DND-41 (cell line): ENCODE measurements at regions not wholly inside any gene's neighbourhood (a gene's known extent, or its start where the extent isn't known, plus 50 kb on each side); places are given as distances from the start of the nearest gene placed in this dataset.

Experiments
- ATAC-seq: fragments of 200-7000 bp; cut with Tn5 transposase; 3 replicates; pipeline ENCODE4 v1.9.1; 2021; ENCODE audit warnings: low read depth; ENCODE audit not compliant: insufficient read depth
- DNase-seq: peaks from one replicate; pipeline ENCODE4 v3.0.0-alpha.2; 2020
- H2AFZ ChIP-seq: 2 replicates; pipeline ENCODE4 v1.6.0; 2012; ENCODE audit warnings: low read depth, low read length
- H3K27ac ChIP-seq: 2 replicates; pipeline ENCODE4 v1.5.1; 2012; ENCODE audit warnings: low read length, inconsistent platforms
- H3K27me3 ChIP-seq: fragments of 200-600 bp; sonication (generic); 2 replicates; pipeline ENCODE4 v1.6.0; 2012; ENCODE audit warnings: low read length, mild to moderate bottlenecking, inconsistent platforms; ENCODE audit not compliant: insufficient read depth, poor library complexity
- H3K36me3 ChIP-seq: 2 replicates; pipeline ENCODE4 v1.5.1; 2012; ENCODE audit warnings: low read length, inconsistent platforms; ENCODE audit not compliant: insufficient read depth
- H3K4me1 ChIP-seq: 2 replicates; pipeline ENCODE4 v1.5.1; 2012; ENCODE audit warnings: mild to moderate bottlenecking, low read length; ENCODE audit not compliant: insufficient read depth
- H3K4me2 ChIP-seq: 2 replicates; pipeline ENCODE4 v1.6.0; 2012; ENCODE audit warnings: mild to moderate bottlenecking, moderate library complexity, low read length, inconsistent platforms; ENCODE audit not compliant: insufficient read depth
- H3K4me3 ChIP-seq, 2 experiments: fragments of 200-600 bp in 1 of 2; shearing (Covaris generic) in 1 of 2; 2 replicates each; pipeline ENCODE4 v1.5.1; 2012 to 2016; ENCODE audit warnings: inconsistent platforms in 2 of 2, low read length in 2 of 2, mild to moderate bottlenecking in 2 of 2, low read depth in 1 of 2, moderate library complexity in 1 of 2
- H3K79me2 ChIP-seq: 2 replicates; pipeline ENCODE4 v1.6.0; 2012; ENCODE audit warnings: low read length, inconsistent platforms; ENCODE audit not compliant: insufficient read depth
- H3K9ac ChIP-seq: 2 replicates; pipeline ENCODE4 v1.6.0; 2012; ENCODE audit warnings: low read depth, mild to moderate bottlenecking, inconsistent platforms, low read length, moderate library complexity
- H3K9me3 ChIP-seq: 2 replicates; pipeline ENCODE4 v1.5.1; 2012; ENCODE audit warnings: low read length, moderate library complexity, mild to moderate bottlenecking, inconsistent platforms; ENCODE audit not compliant: insufficient read depth, severe bottlenecking
- H4K20me1 ChIP-seq: 2 replicates; pipeline ENCODE4 v1.6.0; 2012; ENCODE audit warnings: low read length; ENCODE audit not compliant: insufficient read depth
- EZH2 ChIP-seq: IDR thresholded peaks from 3 replicates; pipeline ENCODE4 v1.6.1; 2012; ENCODE audit warnings: borderline replicate concordance, low read depth, mild to moderate bottlenecking, moderate library complexity, low read length, inconsistent platforms; ENCODE audit not compliant: severe bottlenecking
- TF ChIP-seq, protein P1 (sequence below): IDR thresholded peaks from 2 replicates; pipeline ENCODE4 v1.5.1; 2012; ENCODE audit warnings: borderline replicate concordance, low read length, moderate library complexity, mild to moderate bottlenecking; ENCODE audit not compliant: poor library complexity, severe bottlenecking; ENCODE audit errors: extremely low read depth

DNA sequence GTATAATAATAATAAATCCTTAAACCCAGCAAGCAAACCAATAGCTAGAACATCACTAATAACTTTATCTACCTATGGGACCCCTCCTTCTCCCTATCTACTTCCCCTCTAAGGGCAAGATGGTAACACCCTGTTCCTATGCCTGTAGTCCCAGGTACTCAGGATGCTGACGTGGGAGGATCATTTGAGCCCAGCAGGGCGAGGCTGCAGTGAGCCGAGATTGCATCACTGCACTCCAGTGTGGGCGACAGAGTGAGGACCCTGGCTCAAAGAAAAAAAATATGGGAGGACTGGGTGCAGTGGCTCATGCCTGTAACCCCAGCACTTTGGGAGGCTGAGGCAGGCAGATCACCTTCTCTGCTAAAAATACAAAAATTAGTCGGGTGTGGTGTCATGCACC lies 143.1 kb upstream of the SLC45A1 start:
- Histone ChIP-seq H3K4me3 (no peak overlapping the region), H3K36me3 (no peaks in the 10 kb centered on the region), H3K27ac (no peak overlapping the region), H3K4me2 (no peak overlapping the region), H3K4me1 (peaks cover 6% of the 10 kb centered on the region), H3K27me3 (no peaks in the 10 kb centered on the region), H3K9me3 (peaks cover 7% of the 10 kb centered on the region), H3K9ac (no peak overlapping the region), H2AFZ (no peak overlapping the region), H3K79me2 (no peaks in the 10 kb centered on the region), H4K20me1 (no peaks in the 10 kb centered on the region)
- TF ChIP-seq, protein P1, sequence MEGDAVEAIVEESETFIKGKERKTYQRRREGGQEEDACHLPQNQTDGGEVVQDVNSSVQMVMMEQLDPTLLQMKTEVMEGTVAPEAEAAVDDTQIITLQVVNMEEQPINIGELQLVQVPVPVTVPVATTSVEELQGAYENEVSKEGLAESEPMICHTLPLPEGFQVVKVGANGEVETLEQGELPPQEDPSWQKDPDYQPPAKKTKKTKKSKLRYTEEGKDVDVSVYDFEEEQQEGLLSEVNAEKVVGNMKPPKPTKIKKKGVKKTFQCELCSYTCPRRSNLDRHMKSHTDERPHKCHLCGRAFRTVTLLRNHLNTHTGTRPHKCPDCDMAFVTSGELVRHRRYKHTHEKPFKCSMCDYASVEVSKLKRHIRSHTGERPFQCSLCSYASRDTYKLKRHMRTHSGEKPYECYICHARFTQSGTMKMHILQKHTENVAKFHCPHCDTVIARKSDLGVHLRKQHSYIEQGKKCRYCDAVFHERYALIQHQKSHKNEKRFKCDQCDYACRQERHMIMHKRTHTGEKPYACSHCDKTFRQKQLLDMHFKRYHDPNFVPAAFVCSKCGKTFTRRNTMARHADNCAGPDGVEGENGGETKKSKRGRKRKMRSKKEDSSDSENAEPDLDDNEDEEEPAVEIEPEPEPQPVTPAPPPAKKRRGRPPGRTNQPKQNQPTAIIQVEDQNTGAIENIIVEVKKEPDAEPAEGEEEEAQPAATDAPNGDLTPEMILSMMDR, result no peak
- TF ChIP-seq EZH2, result no peak
- DNase-seq, result no peak
- ATAC-seq, result no peak

DNA sequence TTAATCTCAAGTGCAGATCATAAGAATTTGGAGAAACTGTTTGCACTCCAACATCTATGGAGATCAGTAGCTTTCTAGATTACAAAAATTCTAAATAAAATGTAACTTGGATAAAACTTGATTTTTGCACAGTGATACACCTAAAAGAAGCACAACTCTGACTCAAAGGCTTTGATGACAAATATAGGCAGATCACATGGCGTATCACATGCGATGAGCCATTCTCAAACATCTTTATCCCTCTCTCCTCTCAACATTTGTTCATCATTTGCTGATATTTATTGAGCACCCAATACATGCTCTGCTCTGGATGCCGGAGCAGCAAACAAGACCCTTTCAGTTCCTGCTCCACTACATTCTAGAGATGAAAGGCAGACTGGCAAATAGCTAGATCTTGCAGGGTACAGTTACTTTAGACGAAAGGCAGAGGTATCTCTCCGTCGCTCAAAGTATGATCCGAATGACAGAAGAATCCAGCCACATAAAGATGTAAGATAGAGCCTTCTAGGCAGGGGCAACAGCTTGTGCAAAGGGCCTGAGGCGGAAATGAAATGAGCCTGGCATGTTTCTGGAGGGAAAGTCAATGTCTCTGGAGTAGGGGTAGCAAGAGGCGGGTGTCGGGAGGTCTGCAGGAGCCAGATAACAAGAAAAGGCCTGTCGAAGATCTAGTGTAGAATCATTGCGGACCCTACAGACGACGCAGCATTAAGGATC lies 145.8 kb upstream of the ERRFI1 start:
- no peak overlapping the region for H2AFZ ChIP-seq
- H3K27me3 ChIP-seq, result no peaks in the 10 kb centered on the region
- no peaks in the 10 kb centered on the region for H3K9me3 ChIP-seq
- H3K4me3 ChIP-seq, result no peak overlapping the region
- no peaks in the 10 kb centered on the region for H3K79me2 ChIP-seq
- DNase-seq, result no peak
- no peak for ATAC-seq
- TF ChIP-seq, protein P1, result no peak
- H3K9ac ChIP-seq, result no peak overlapping the region
- H3K27ac ChIP-seq, result no peak overlapping the region
- H3K36me3 ChIP-seq, result no peaks in the 10 kb centered on the region
- H3K4me1 ChIP-seq, result peaks cover 12% of the 10 kb centered on the region
- no peaks in the 10 kb centered on the region for H4K20me1 ChIP-seq
- H3K4me2 ChIP-seq, result no peak overlapping the region

DNA sequence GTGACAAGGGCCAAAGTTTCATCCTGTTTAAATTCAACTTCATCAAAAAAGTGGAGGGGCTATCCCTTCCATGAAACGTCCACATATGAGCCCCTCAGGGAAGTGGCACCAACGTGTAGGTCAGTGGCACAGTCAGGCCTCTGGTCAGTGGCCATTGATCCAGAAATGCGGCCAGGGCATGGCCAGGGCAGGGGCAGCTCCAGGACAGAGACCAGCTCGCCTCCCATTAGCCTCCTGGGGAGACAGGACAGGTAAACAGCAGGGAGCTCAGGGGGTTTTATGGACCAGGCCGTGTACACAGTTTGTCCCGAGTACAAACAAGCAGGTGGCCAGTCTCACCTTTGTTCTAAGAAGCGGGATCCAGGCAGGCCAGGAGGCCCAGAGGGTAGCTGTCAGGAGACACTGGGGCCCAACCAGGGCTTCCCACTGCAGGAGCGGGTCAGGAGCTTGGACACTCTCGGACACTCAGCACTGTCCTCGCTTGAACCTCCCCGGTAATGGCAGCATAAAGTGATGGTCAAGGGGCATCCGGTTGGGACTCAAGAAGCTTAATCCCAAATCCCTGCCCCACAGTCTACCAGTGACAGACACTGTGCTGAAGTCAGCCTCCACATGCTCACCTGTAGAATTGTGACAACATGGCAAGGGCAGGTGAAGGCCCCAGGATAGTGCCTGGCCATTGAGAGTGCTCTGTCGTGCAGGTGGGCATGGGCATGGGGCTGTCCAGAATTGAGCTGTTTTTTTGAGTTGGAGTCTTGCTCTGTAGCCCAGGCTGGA lies 144.1 kb upstream of the ERRFI1 start:
- ATAC-seq (no peak), DNase-seq (no peak)
- Histone ChIP-seq H3K79me2 (no peaks in the 10 kb centered on the region), H3K9ac (no peak overlapping the region), H3K27me3 (no peaks in the 10 kb centered on the region), H3K27ac (peak overlapping the region; percentile 66), H2AFZ (peak overlapping the region; percentile 47), H3K9me3 (no peaks in the 10 kb centered on the region), H4K20me1 (no peaks in the 10 kb centered on the region), H3K4me3 (no peak overlapping the region), H3K36me3 (no peaks in the 10 kb centered on the region), H3K4me1 (peaks cover 12% of the 10 kb centered on the region), H3K4me2 (no peak overlapping the region)
- TF ChIP-seq, protein P1, result no peak
- no peak for TF ChIP-seq EZH2
